ENCODE measurements at regions not wholly inside any gene's neighbourhood (a gene's known extent, or its start where the extent isn't known, plus 50 kb on each side); places are given as distances from the start of the nearest gene placed in this dataset.

GRCh38 chr5:166338801-166339200, 1952.6 kb upstream of the WWC1 start:
- H3K27ac Mint-ChIP-seq: no peak overlapping the region

GRCh38 chr5:166340039-166340438, 1951.4 kb upstream of the WWC1 start:
- no peak overlapping the region for H3K27ac Mint-ChIP-seq
- no peak overlapping the region for H3K4me3 Mint-ChIP-seq
- no peaks in the 10 kb centered on the region for H3K36me3 Mint-ChIP-seq (ENCODE audit: low read depth)
- H3K27me3 Mint-ChIP-seq: no peaks in the 10 kb centered on the region
- intact Hi-C loops (cut with micrococcal nuclease): no loop called here
- peaks cover 29% of the 10 kb centered on the region for H3K9me3 Mint-ChIP-seq
- H3K4me1 Mint-ChIP-seq (ENCODE audit: low read depth): no peaks in the 10 kb centered on the region

More at GRCh38 chr5:166338801-166339200, 1952.6 kb upstream of the WWC1 start:
- no peak overlapping the region for H3K4me3 Mint-ChIP-seq
- peaks cover 32% of the 10 kb centered on the region for H3K9me3 Mint-ChIP-seq
- no peaks in the 10 kb centered on the region for H3K36me3 Mint-ChIP-seq (ENCODE audit: low read depth)
- no peaks in the 10 kb centered on the region for H3K27me3 Mint-ChIP-seq
- intact Hi-C loops (cut with micrococcal nuclease): no loop called here
- no peaks in the 10 kb centered on the region for H3K4me1 Mint-ChIP-seq (ENCODE audit: low read depth)

GRCh38 chr5:166341740-166342337, 1949.6 kb upstream of the WWC1 start:
- no peak overlapping the region for H3K27ac Mint-ChIP-seq
- no peaks in the 10 kb centered on the region for H3K36me3 Mint-ChIP-seq (ENCODE audit: low read depth)
- H3K9me3 Mint-ChIP-seq: peaks cover 11% of the 10 kb centered on the region
- H3K27me3 Mint-ChIP-seq: no peaks in the 10 kb centered on the region
- intact Hi-C loops (cut with micrococcal nuclease): no loop called here
- H3K4me3 Mint-ChIP-seq: no peak overlapping the region
- H3K4me1 Mint-ChIP-seq (ENCODE audit: low read depth): no peaks in the 10 kb centered on the region

- Mint-ChIP-seq H3K9me3 (peaks cover 8% of the 10 kb centered on the region), H3K36me3 (ENCODE audit: low read depth) (no peaks in the 10 kb centered on the region), H3K4me3 (no peak overlapping the region), H3K4me1 (ENCODE audit: low read depth) (no peaks in the 10 kb centered on the region), H3K27ac (no peak overlapping the region), H3K27me3 (no peaks in the 10 kb centered on the region)
- intact Hi-C loops (cut with micrococcal nuclease): no loop called here
Measured at GRCh38 chr5:166342402-166342801, 1949.0 kb upstream of the WWC1 start.

- H3K36me3 Mint-ChIP-seq (ENCODE audit: low read depth): no peaks in the 10 kb centered on the region
- H3K27me3 Mint-ChIP-seq: no peaks in the 10 kb centered on the region
- H3K27ac Mint-ChIP-seq: no peak overlapping the region
- H3K4me1 Mint-ChIP-seq (ENCODE audit: low read depth): no peaks in the 10 kb centered on the region
- intact Hi-C loops (cut with micrococcal nuclease): no loop called here
- H3K4me3 Mint-ChIP-seq: no peak overlapping the region
- peaks cover 26% of the 10 kb centered on the region for H3K9me3 Mint-ChIP-seq
Measured at GRCh38 chr5:166346726-166347374, 1944.6 kb upstream of the WWC1 start.

GRCh38 chr5:166349046-166349445, 1942.4 kb upstream of the WWC1 start:
- intact Hi-C loops (cut with micrococcal nuclease): no loop called here
- H3K27ac Mint-ChIP-seq: no peak overlapping the region
- no peak overlapping the region for H3K4me3 Mint-ChIP-seq
- no peaks in the 10 kb centered on the region for H3K27me3 Mint-ChIP-seq
- no peaks in the 10 kb centered on the region for H3K4me1 Mint-ChIP-seq (ENCODE audit: low read depth)
- peaks cover 18% of the 10 kb centered on the region for H3K9me3 Mint-ChIP-seq
- no peaks in the 10 kb centered on the region for H3K36me3 Mint-ChIP-seq (ENCODE audit: low read depth)

- Mint-ChIP-seq H3K9me3 (peaks cover 40% of the 10 kb centered on the region), H3K36me3 (ENCODE audit: low read depth) (no peaks in the 10 kb centered on the region), H3K27me3 (no peaks in the 10 kb centered on the region), H3K4me3 (no peak overlapping the region), H3K4me1 (ENCODE audit: low read depth) (no peaks in the 10 kb centered on the region), H3K27ac (no peak overlapping the region)
- intact Hi-C loops (cut with micrococcal nuclease): no loop called here
Measured at GRCh38 chr5:166353580-166353979, 1937.9 kb upstream of the WWC1 start.

- no peak overlapping the region for H3K4me3 Mint-ChIP-seq
Measured at GRCh38 chr5:166354332-166354731, 1937.1 kb upstream of the WWC1 start.

GRCh38 chr5:166356096-166356495, 1935.3 kb upstream of the WWC1 start:
- Mint-ChIP-seq H3K4me3 (no peak overlapping the region), H3K36me3 (ENCODE audit: low read depth) (no peaks in the 10 kb centered on the region), H3K27me3 (no peaks in the 10 kb centered on the region), H3K9me3 (peaks cover 34% of the 10 kb centered on the region), H3K4me1 (ENCODE audit: low read depth) (no peaks in the 10 kb centered on the region), H3K27ac (no peak overlapping the region)
- intact Hi-C loops (cut with micrococcal nuclease): no loop called here

More at GRCh38 chr5:166354332-166354731, 1937.1 kb upstream of the WWC1 start:
- Mint-ChIP-seq H3K36me3 (ENCODE audit: low read depth) (no peaks in the 10 kb centered on the region), H3K9me3 (peaks cover 33% of the 10 kb centered on the region), H3K4me1 (ENCODE audit: low read depth) (no peaks in the 10 kb centered on the region), H3K27me3 (no peaks in the 10 kb centered on the region), H3K27ac (no peak overlapping the region)
- intact Hi-C loops (cut with micrococcal nuclease): no loop called here

GRCh38 chr5:166358127-166358830, 1933.2 kb upstream of the WWC1 start:
- Mint-ChIP-seq H3K27me3 (no peaks in the 10 kb centered on the region), H3K4me1 (ENCODE audit: low read depth) (no peaks in the 10 kb centered on the region), H3K36me3 (ENCODE audit: low read depth) (no peaks in the 10 kb centered on the region), H3K27ac (no peak overlapping the region), H3K9me3 (peaks cover 48% of the 10 kb centered on the region), H3K4me3 (no peak overlapping the region)
- intact Hi-C loops (cut with micrococcal nuclease): no loop called here

- H3K4me3 Mint-ChIP-seq: no peak overlapping the region
- no peaks in the 10 kb centered on the region for H3K36me3 Mint-ChIP-seq (ENCODE audit: low read depth)
- no peaks in the 10 kb centered on the region for H3K4me1 Mint-ChIP-seq (ENCODE audit: low read depth)
- H3K9me3 Mint-ChIP-seq: peaks cover 45% of the 10 kb centered on the region
- intact Hi-C loops (cut with micrococcal nuclease): no loop called here
- no peaks in the 10 kb centered on the region for H3K27me3 Mint-ChIP-seq
- no peak overlapping the region for H3K27ac Mint-ChIP-seq
Measured at GRCh38 chr5:166363087-166363760, 1928.2 kb upstream of the WWC1 start.

- Mint-ChIP-seq H3K27me3 (no peaks in the 10 kb centered on the region), H3K9me3 (peaks cover 37% of the 10 kb centered on the region), H3K4me3 (no peak overlapping the region), H3K4me1 (ENCODE audit: low read depth) (no peaks in the 10 kb centered on the region), H3K36me3 (ENCODE audit: low read depth) (no peaks in the 10 kb centered on the region), H3K27ac (no peak overlapping the region)
- intact Hi-C loops (cut with micrococcal nuclease): no loop called here
Measured at GRCh38 chr5:166365164-166365563, 1926.3 kb upstream of the WWC1 start.

- no peaks in the 10 kb centered on the region for H3K4me1 Mint-ChIP-seq (ENCODE audit: low read depth)
- intact Hi-C loops (cut with micrococcal nuclease): no loop called here
- no peak overlapping the region for H3K27ac Mint-ChIP-seq
- no peaks in the 10 kb centered on the region for H3K27me3 Mint-ChIP-seq
- no peaks in the 10 kb centered on the region for H3K36me3 Mint-ChIP-seq (ENCODE audit: low read depth)
- peaks cover 24% of the 10 kb centered on the region for H3K9me3 Mint-ChIP-seq
- H3K4me3 Mint-ChIP-seq: no peak overlapping the region
Measured at GRCh38 chr5:166367391-166367790, 1924.1 kb upstream of the WWC1 start.

GRCh38 chr5:166369346-166369745, 1922.1 kb upstream of the WWC1 start:
- no peaks in the 10 kb centered on the region for H3K27me3 Mint-ChIP-seq

More at GRCh38 chr5:166369346-166369745, 1922.1 kb upstream of the WWC1 start:
- peaks cover 10% of the 10 kb centered on the region for H3K9me3 Mint-ChIP-seq
- H3K36me3 Mint-ChIP-seq (ENCODE audit: low read depth): no peaks in the 10 kb centered on the region
- no peaks in the 10 kb centered on the region for H3K4me1 Mint-ChIP-seq (ENCODE audit: low read depth)
- intact Hi-C loops (cut with micrococcal nuclease): no loop called here
- no peak overlapping the region for H3K4me3 Mint-ChIP-seq
- H3K27ac Mint-ChIP-seq: no peak overlapping the region

Measured in dendritic cell treated with granulocyte-macrophage colony-stimulating factor and Interleukin-4, amounts not matched to agents 40 ng/mL and 50 ng/mL, for 4 days (primary cell).